Retinal pigment epithelial cell (primary cell): ENCODE measurements at regions not wholly inside any gene's neighbourhood (a gene's known extent, or its start where the extent isn't known, plus 50 kb on each side); places are given as distances from the start of the nearest gene placed in this dataset.
A peak's percentile ranks its signal among the peaks of the same experiment; 100 is the strongest.

Experiments used
- DNase-seq: peaks from one replicate; pipeline ENCODE4 v3.0.0-alpha.2; 2010; ENCODE audit warnings: low read depth
- H3K4me3 ChIP-seq: 2 replicates; pipeline ENCODE4 v1.5.1; 2011; ENCODE audit warnings: mild to moderate bottlenecking, low read length, control low read depth, moderate library complexity
- TF ChIP-seq, protein P1 (sequence below): conservative IDR thresholded peaks from 2 replicates; pipeline ENCODE4 v1.5.1; 2011; ENCODE audit warnings: low read depth, low read length, control low read depth, inconsistent platforms

DNA sequence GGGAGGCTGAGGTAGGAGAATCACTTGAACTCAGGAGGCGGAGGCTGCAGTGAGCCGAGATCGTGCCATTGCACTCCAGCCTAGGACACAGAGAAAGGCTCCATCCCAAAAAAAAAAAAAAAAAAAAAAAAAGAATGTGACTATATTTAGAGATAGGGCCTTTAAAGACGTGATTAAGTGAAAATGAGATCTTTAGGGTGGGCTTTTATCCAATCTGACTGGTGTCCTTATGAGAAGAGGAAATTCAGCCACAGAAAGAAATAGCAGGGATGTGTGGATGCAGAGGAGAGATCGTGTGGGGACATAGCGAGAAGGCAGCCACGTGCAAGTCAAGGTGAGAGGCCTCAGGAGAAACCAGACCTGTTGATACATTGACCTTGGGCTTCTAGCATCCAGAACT is 69.9 kb upstream of the ACSL3 start:
- TF ChIP-seq, protein P1, sequence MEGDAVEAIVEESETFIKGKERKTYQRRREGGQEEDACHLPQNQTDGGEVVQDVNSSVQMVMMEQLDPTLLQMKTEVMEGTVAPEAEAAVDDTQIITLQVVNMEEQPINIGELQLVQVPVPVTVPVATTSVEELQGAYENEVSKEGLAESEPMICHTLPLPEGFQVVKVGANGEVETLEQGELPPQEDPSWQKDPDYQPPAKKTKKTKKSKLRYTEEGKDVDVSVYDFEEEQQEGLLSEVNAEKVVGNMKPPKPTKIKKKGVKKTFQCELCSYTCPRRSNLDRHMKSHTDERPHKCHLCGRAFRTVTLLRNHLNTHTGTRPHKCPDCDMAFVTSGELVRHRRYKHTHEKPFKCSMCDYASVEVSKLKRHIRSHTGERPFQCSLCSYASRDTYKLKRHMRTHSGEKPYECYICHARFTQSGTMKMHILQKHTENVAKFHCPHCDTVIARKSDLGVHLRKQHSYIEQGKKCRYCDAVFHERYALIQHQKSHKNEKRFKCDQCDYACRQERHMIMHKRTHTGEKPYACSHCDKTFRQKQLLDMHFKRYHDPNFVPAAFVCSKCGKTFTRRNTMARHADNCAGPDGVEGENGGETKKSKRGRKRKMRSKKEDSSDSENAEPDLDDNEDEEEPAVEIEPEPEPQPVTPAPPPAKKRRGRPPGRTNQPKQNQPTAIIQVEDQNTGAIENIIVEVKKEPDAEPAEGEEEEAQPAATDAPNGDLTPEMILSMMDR = no peak
- no peak for DNase-seq

DNA sequence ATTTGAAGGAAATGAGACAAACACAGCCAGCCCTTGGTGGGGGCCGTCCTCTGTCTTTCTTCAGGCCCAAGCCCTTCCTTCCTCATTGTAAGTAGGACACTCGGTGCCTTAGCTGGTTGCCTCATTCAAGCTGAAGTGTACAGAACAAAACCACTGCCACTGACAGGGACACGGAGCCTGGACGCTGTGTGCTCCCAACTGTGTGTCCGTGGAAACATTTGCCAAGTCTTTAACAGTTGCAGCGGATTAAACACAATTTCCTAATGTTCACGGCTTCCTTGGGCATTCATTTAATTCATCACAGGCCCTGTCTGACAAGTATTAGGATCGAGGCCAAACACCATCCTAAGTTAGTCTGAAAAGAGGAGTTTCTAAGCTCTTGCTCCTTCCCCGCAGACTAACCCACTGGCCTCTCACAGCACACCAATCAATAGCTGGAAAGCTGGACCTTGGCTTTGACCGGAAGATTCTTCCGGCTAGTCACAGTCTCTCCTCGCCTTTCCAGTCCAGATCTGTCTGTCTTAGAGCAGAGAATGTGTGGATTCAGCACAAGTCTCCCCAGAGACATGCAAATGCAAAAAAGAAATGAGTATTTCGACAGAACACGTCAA is 68.7 kb upstream of the ACSL3 start:
- no peak overlapping the region for H3K4me3 ChIP-seq
- peak; percentile 29 for DNase-seq
- TF ChIP-seq, protein P1 = no peak

More for the DNA sequence above, 69.9 kb upstream of the ACSL3 start:
- H3K4me3 ChIP-seq = no peak overlapping the region

DNA sequence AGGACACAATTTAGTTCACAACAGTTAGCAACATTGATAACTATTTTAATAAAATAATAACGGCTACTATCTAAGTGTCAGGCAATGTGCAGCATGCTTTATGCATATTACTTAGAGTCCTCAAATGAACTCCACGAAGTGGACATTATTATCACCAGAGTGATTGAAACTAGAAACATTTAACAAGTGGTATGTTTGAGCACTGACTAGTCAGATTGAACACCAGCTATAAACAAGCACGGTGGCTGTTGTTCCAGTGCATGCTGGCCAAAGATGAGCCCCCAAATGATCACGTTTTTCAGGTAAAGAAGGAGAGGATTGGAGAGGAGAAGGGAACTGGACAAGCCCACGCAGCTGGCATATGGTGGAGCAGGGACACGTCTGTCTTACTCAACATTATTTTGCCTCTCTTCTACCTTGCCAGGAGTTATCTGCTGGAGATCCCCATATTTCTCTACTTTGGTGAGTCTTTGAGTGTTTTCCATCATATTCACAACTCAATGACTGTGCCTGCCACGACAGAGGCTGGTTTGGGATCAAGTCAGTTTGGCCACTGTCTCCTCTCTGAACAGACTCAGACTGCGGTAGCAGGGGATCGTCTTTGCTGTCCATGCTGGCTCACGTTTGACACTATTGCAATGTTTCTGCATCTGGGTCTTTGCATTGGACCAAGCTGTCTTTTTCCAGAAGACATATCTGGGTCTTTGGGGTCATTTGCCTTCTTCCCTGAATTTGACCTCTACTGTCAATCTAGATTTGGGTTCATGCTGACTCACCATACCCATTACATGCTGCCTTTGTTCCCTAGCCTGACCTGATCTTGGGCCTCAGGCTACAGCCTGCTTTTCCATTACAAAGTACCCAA is 66.0 kb upstream of the ACSL3 start:
- DNase-seq = no peak
- H3K4me3 ChIP-seq = no peak overlapping the region
- TF ChIP-seq, protein P1 = no peak

DNA sequence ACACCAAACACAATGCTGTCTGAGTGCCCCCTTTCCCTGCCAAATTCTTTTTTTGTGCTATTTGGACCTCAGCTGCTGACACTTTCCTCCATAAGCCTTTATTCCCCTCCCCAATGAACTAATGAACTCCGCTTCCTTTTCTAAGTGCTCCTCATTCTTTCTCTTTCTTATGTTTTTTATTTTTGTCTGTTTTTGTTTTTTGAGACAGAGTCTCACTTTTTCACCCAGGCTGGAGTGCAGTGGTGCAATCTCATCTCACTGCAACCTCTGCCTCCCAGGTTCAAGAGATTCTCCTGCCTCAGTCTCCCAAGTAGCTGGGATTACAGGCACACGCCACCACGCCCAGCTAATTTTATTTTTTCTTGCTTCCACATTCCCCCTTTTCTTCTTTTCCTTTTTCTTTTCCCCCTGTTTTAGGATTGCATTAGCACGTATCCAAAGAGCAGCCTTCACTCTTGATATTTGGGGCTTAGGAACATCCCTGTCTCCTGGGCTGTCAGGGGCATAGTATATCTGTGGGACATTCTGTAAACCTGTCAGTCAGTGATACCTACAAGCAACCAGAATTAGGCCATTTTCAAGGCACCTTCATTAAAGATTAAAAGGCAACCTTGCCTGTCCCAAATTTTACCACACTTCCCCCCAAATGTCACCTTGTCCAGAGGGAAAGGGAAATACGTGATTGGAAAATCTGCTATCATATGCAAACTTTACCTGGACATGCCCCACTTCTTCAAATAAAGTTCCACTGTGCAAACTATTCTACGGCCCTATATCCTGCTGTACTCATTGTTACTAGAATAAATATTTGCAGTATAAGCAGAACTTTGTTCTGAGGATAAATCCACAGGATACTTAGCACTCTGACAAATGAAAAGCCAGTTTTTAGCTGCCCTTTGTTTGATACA is 65.1 kb upstream of the ACSL3 start:
- TF ChIP-seq, protein P1 = no peak
- no peak for DNase-seq

DNA sequence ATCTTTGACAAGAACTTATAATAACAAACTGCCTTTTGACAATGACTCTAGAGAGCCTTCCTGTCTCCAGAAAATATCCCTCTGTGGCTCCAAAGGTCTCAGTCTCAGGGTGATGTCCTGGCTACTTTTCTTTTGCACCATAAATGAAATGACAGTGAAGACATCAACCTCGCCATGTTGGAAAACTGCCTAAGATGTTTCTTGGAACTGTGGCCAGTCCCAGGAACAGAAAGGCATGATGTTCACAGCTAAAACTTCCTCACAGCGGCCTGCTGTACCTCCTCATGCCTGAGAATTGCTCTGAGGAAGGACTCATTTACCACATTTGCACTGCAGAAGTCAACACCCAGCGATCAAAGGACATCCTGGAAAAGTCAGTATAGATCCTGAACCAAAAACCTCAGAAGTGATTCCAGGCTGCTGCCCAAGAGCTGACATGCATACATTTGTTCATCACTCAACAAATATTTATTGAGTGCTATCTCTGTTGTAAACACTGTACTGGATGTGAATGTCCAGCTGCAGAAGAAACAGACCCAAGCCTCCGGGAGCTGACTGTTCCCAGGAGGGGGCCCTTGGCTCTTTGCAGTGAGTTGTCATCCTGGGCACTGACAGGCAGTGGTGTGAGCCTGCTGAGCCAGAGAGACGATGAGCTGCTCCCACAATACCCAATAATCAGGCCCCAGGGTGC is 64.3 kb upstream of the ACSL3 start:
- TF ChIP-seq, protein P1 = no peak
- no peak for DNase-seq
- H3K4me3 ChIP-seq = no peak overlapping the region

More for the DNA sequence above, 65.1 kb upstream of the ACSL3 start:
- no peak overlapping the region for H3K4me3 ChIP-seq

DNA sequence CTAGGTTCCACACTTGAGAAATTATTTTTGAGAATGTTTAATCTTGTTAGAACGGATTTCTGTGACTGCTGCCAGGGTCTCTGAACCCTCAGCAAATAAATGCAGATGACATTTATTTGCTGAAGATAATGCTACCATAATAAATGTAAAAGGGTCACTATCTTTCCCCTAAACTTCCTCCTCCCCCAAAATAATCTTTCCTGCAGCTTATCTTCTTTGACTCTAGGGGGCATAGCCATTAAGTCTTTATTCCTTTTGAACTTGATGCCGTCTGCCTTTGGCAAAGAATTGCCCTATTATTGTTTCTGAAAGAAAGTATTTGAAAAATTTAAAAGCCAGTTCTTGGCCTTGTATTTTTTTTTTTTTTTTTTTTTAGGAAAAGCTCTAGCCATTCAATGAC is 63.6 kb upstream of the ACSL3 start:
- H3K4me3 ChIP-seq = no peak overlapping the region
- peak; percentile 28 for DNase-seq
- TF ChIP-seq, protein P1 = peak; percentile 62
